PFSK-1 (cell line): ENCODE measurements at regions not wholly inside any gene's neighbourhood (a gene's known extent, or its start where the extent isn't known, plus 50 kb on each side); places are given as distances from the start of the nearest gene placed in this dataset.

ENCODE experiments used
- FOXP2 ChIP-seq: optimal IDR thresholded peaks from 2 replicates; pipeline ENCODE3; 2011; ENCODE audit warnings: borderline replicate concordance, control low read depth, inconsistent platforms; ENCODE audit not compliant: insufficient read depth; ENCODE audit errors: extremely low read length, extremely low read depth
- POLR2AphosphoS5 ChIP-seq: IDR thresholded peaks from 2 replicates; pipeline ENCODE4 v1.6.1; 2012; ENCODE audit warnings: low read depth, mild to moderate bottlenecking, control low read depth, low read length, moderate library complexity
- SIN3A ChIP-seq: IDR thresholded peaks from 2 replicates; pipeline ENCODE4 v1.6.1; 2012; ENCODE audit warnings: mild to moderate bottlenecking, low read length, moderate library complexity, borderline replicate concordance; ENCODE audit not compliant: insufficient read depth
- TAF1 ChIP-seq: IDR thresholded peaks from 2 replicates; pipeline ENCODE4 v1.6.1; 2012; ENCODE audit warnings: low read length, control low read depth, borderline replicate concordance; ENCODE audit not compliant: insufficient read depth
- TF ChIP-seq, protein P1 (sequence below), 2 experiments: IDR thresholded peaks; 2 replicates each; pipeline versions ENCODE4 v1.6.1 to v1.8.0; 2011 to 2012; ENCODE audit warnings: low read depth in 2 of 2, low read length in 2 of 2, control low read depth in 1 of 2, inconsistent platforms in 1 of 2, mild to moderate bottlenecking in 1 of 2, moderate library complexity in 1 of 2; ENCODE audit not compliant: insufficient read depth in 1 of 2

DNA sequence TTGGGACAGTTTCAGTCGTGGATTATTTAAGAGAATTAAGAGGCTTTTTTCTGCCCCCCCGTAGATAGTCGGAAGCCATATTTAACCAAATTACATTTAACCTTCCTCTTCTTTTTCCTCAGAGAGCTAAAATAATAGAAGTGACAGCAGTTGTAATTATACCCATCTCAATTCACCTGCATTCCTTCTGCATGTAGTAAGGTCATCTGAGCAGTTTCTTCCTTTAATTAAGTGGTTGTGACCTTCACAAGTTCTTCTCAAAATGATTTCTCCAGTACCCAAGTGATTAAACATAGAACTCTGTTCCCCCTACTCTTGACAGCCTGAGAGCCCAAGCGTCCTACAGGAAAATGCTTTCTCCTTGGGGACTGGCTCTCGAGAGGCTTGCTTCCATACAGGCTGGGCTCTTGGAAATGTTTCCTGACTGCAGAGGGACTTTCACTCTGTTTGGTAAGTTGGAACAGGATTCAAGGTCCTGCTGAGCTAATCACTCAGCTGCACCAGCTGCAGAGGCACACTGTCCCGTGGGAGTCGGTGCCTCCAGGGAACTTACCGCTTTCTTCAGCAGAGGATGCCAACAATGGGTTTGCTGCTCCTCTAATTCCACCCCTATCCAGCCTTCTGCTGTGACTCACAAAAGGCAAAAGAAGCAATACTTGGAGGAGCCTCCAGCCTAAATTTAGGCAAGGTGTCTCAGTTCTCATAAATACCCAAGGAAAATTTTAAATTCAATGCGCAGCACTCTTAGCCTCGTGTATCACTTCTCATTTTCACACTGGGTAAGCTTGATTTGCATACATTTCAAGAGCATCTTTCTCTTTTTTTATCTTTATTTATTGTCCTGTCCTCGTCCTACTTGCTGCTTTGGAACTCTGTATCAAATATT lies 414.9 kb downstream of the KIF16B start:
- TF ChIP-seq POLR2AphosphoS5: no peak
- TF ChIP-seq TAF1: no peak
- TF ChIP-seq, protein P1, sequence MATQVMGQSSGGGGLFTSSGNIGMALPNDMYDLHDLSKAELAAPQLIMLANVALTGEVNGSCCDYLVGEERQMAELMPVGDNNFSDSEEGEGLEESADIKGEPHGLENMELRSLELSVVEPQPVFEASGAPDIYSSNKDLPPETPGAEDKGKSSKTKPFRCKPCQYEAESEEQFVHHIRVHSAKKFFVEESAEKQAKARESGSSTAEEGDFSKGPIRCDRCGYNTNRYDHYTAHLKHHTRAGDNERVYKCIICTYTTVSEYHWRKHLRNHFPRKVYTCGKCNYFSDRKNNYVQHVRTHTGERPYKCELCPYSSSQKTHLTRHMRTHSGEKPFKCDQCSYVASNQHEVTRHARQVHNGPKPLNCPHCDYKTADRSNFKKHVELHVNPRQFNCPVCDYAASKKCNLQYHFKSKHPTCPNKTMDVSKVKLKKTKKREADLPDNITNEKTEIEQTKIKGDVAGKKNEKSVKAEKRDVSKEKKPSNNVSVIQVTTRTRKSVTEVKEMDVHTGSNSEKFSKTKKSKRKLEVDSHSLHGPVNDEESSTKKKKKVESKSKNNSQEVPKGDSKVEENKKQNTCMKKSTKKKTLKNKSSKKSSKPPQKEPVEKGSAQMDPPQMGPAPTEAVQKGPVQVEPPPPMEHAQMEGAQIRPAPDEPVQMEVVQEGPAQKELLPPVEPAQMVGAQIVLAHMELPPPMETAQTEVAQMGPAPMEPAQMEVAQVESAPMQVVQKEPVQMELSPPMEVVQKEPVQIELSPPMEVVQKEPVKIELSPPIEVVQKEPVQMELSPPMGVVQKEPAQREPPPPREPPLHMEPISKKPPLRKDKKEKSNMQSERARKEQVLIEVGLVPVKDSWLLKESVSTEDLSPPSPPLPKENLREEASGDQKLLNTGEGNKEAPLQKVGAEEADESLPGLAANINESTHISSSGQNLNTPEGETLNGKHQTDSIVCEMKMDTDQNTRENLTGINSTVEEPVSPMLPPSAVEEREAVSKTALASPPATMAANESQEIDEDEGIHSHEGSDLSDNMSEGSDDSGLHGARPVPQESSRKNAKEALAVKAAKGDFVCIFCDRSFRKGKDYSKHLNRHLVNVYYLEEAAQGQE (IDR thresholded peaks at IDR 0.05; ENCODE audit: insufficient read depth in 1 of 2, low read depth in 2 of 2, low read length in 2 of 2): no peak
- no peak for TF ChIP-seq FOXP2

DNA sequence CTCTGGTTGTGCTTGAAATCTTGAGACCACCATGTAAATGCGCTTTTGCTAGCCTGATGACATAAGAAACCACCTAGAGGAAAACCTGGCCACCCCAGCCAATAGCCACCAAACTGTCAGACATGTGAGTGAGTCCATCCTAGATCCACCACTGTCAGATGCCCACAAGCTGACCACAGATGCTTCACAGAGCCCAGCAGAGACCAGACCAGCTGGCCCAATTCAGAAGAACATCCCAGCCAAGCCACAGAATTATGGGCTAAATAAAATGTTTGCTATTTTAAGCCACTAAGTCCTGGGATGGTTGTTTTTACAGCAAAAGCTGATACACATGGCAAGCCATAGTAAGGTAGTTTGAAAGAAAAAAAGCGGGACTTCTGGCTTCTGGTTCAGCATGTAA lies 425.3 kb downstream of the KIF16B start:
- TF ChIP-seq FOXP2: no peak
- TF ChIP-seq POLR2AphosphoS5: no peak
- TF ChIP-seq SIN3A: no peak
- TF ChIP-seq, protein P1 (IDR thresholded peaks at IDR 0.05; ENCODE audit: insufficient read depth in 1 of 2, low read depth in 2 of 2, low read length in 2 of 2): no peak
- TF ChIP-seq TAF1: no peak

DNA sequence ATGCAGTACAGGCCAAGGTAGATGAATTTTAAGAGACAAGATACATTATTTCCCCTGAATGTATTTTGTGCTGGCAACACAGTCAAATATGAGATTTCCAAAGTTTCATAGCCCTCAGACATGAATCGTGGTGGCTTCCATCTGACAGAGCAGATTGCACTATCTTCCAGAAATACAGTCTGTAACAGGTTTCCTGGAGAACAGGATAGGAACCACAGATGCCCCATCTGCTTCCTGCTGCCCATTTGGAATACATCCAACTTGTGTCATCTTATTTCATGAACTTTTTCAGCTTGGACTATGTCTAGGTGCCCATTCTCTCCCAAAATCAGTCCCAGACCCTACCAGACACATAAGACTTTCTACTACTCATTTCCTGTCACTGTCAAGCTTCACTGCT lies 426.0 kb downstream of the KIF16B start:
- no peak for TF ChIP-seq POLR2AphosphoS5
- TF ChIP-seq FOXP2: no peak
- TF ChIP-seq TAF1: no peak
- TF ChIP-seq SIN3A: no peak
- TF ChIP-seq, protein P1 (IDR thresholded peaks at IDR 0.05; ENCODE audit: insufficient read depth in 1 of 2, low read depth in 2 of 2, low read length in 2 of 2): no peak

DNA sequence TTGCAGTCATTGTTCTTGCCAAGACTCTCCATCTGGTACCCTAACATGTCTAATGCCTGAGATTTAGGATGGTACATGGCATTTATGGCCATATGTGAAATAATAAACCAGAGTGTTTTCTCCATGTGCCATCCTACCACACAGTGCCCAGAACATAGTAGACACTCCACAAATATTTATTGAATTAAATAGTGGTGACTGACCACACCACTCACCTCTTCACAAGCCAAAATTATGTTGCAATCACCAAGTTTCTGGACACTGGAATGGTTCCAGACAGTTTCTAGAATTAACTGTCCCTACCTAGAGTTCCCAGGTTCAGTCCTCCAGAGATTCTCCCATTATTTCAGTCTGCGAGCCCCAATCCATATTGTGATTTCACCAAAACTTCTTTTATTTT lies 427.3 kb downstream of the KIF16B start:
- no peak for TF ChIP-seq SIN3A
- no peak for TF ChIP-seq FOXP2
- no peak for TF ChIP-seq POLR2AphosphoS5
- TF ChIP-seq, protein P1 (IDR thresholded peaks at IDR 0.05; ENCODE audit: insufficient read depth in 1 of 2, low read depth in 2 of 2, low read length in 2 of 2): no peak

DNA sequence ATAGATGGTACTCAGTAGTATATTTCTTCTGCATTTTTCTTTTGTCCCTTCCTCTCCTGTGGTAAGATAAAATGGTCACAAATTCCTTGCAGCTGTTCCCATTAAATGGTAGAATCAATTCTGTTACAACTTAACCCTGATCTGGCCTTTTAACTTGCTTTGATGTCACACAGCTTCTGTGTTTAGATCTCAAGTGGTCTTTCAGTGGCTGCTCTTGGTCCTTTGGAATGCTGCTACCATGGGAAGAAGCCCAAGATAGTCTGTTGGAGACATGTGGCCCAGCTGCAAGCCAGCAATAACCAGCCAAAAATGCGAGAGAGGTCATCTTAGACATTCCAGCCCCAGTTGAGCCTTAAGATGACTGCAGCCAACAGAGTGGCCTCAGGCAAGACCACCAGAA lies 429.7 kb downstream of the KIF16B start:
- TF ChIP-seq TAF1 (no peak), FOXP2 (no peak), SIN3A (no peak), POLR2AphosphoS5 (no peak)
- TF ChIP-seq, protein P1 (IDR thresholded peaks at IDR 0.05; ENCODE audit: insufficient read depth in 1 of 2, low read depth in 2 of 2, low read length in 2 of 2): no peak
